GM12892 (cell line): ENCODE measurements at regions not wholly inside any gene's neighbourhood (a gene's known extent, or its start where the extent isn't known, plus 50 kb on each side); places are given as distances from the start of the nearest gene placed in this dataset.

Experiments
- POLR2AphosphoS5 ChIP-seq: IDR thresholded peaks from 2 replicates; pipeline ENCODE4 v1.6.1; 2011; ENCODE audit warnings: low read depth, low read length, control low read depth
- TAF1 ChIP-seq: IDR thresholded peaks from 2 replicates; pipeline ENCODE4 v1.6.1; 2011; ENCODE audit warnings: low read depth, mild to moderate bottlenecking, control low read depth, low read length, borderline replicate concordance

- TF ChIP-seq POLR2AphosphoS5: no peak
- TF ChIP-seq TAF1: no peak
Observed at GRCh38 chr14:98231210-98231609, 1040.8 kb downstream of the BCL11B start.
